K562 (cell line): ENCODE measurements at regions not wholly inside any gene's neighbourhood (a gene's known extent, or its start where the extent isn't known, plus 50 kb on each side); places are given as distances from the start of the nearest gene placed in this dataset.

Experiments
- ATAC-seq: fragments of 200-7000 bp; cut with Tn5 transposase; 3 replicates; pipeline ENCODE4 v1.9.1; 2020; ENCODE audit warnings: moderate library complexity
- BruUV-seq: library from RNA; stranded (reverse); fragments of 400-500 nt; replicated peaks from 2 replicates; lab custom pipeline; 2021; lab: Mats Ljungman, UMichigan
- CTCF ChIA-PET: fragments of 300-600 bp; formaldehyde crosslinking; extraction: SDS; loops from one replicate; lab custom pipeline; 2021; ENCODE audit warnings: low intra/inter-chr PET ratio; lab: Yijun Ruan, JAX
- POLR2A ChIA-PET: fragments of 300-600, 350-650 bp; sonication (Branson Sonifier 250); formaldehyde crosslinking; extraction: SDS; loops from one replicate; lab custom pipeline; 2021; ENCODE audit warnings: antibody characterized with exemption, inconsistent platforms; lab: Yijun Ruan, JAX
- DNase-seq, 4 experiments: peaks; one replicate each; pipeline versions ENCODE4 v3.0.0 to v3.0.0-alpha.2; 2011 to 2018; ENCODE audit warnings: low spot score in 3 of 4, mixed read lengths in 3 of 4; ENCODE audit errors: extremely low read depth in 1 of 4
- FAIRE-seq: peaks from 2 replicates; lab custom pipeline; 2011; peaks lifted over from hg19 to GRCh38; lab: Jason Lieb, UNC
- H2AFZ ChIP-seq: 2 replicates; pipeline ENCODE4 v1.6.0; 2011; ENCODE audit warnings: low read depth, low read length, control low read depth, inconsistent platforms
- H3K27ac ChIP-seq: fragments of 200-600 bp; 3 replicates; pipeline ENCODE4 v1.8.0; 2011; ENCODE audit warnings: low read depth, mild to moderate bottlenecking, control low read depth, inconsistent platforms, low read length, moderate library complexity, mixed read lengths; ENCODE audit errors: extremely low read depth
- H3K27me3 ChIP-seq, 2 experiments: fragments of 300-600 bp in 1 of 2; 2 replicates in 1 of 2; 3 replicates in 1 of 2; pipeline versions ENCODE4 v1.6.0 to v1.8.0; 2011; ENCODE audit warnings: inconsistent platforms in 2 of 2, low read length in 2 of 2, mild to moderate bottlenecking in 1 of 2, mixed read lengths in 1 of 2, moderate library complexity in 1 of 2; ENCODE audit not compliant: control insufficient read depth in 2 of 2, insufficient read depth in 2 of 2
- H3K36me3 ChIP-seq: fragments of 300-600 bp; 3 replicates; pipeline ENCODE4 v1.8.0; 2011; ENCODE audit warnings: mild to moderate bottlenecking, low read length, inconsistent platforms; ENCODE audit not compliant: control insufficient read depth, insufficient read depth
- H3K4me1 ChIP-seq, 2 experiments: fragments of 200-600 bp in 1 of 2; replicated peaks in 1 of 2; 2 replicates in 1 of 2; 3 replicates in 1 of 2; pipeline versions ENCODE4 v1.5.1 to v1.8.0; 2011; ENCODE audit warnings: inconsistent platforms in 2 of 2, low read length in 2 of 2, mild to moderate bottlenecking in 1 of 2, mixed read lengths in 1 of 2, moderate library complexity in 1 of 2; ENCODE audit not compliant: control insufficient read depth in 2 of 2, insufficient read depth in 2 of 2
- H3K4me2 ChIP-seq: 2 replicates; pipeline ENCODE4 v1.6.1; 2011; ENCODE audit warnings: low read length, control low read depth, inconsistent platforms, mixed read lengths; ENCODE audit not compliant: insufficient read depth
- H3K4me3 ChIP-seq: fragments of 200-600 bp; sonication (generic), shearing (Covaris generic); 2 replicates; pipeline ENCODE4 v1.5.1; 2016; ENCODE audit warnings: control low read depth, inconsistent platforms
- H3K79me2 ChIP-seq: fragments of 200-600 bp; 3 replicates; pipeline ENCODE4 v1.8.0; 2011; ENCODE audit warnings: low read length, inconsistent platforms; ENCODE audit not compliant: control insufficient read depth, insufficient read depth
- H3K9ac ChIP-seq, 2 experiments: 2 replicates each; pipeline versions ENCODE4 v1.6.0 to v1.6.1; 2011; ENCODE audit warnings: low read depth in 2 of 2, low read length in 2 of 2, control low read depth in 1 of 2, inconsistent platforms in 1 of 2, mild to moderate bottlenecking in 1 of 2, mixed read lengths in 1 of 2; ENCODE audit not compliant: insufficient read depth in 1 of 2
- H3K9me1 ChIP-seq: one replicate; pipeline ENCODE4 v1.6.0; 2011; ENCODE audit warnings: inconsistent platforms, mild to moderate bottlenecking, low read length, moderate library complexity; ENCODE audit not compliant: control insufficient read depth, insufficient read depth
- H3K9me3 ChIP-seq: replicated peaks from 2 replicates; pipeline ENCODE4 v1.5.1; 2011; ENCODE audit warnings: low read depth, low read length, inconsistent platforms; ENCODE audit not compliant: control insufficient read depth, insufficient read depth
- H4K20me1 ChIP-seq: replicated peaks from 2 replicates; pipeline ENCODE4 v1.6.1; 2011; ENCODE audit warnings: low read length, inconsistent platforms, mixed read lengths; ENCODE audit not compliant: control insufficient read depth, insufficient read depth
- ARID2 ChIP-seq: fragments of 450-650 bp; IDR thresholded peaks from 2 replicates; pipeline ENCODE4 v1.6.1; 2017; ENCODE audit warnings: antibody characterized with exemption, mild to moderate bottlenecking
- MYBL2 ChIP-seq, 2 experiments: fragments of 450-650 bp in 1 of 2; sonication (generic) in 1 of 2; formaldehyde crosslinking in 1 of 2; IDR thresholded peaks; 2 replicates each; pipeline versions ENCODE4 v1.6.1 to v1.8.1; 2017 to 2022; ENCODE audit warnings: borderline replicate concordance in 1 of 2, inconsistent platforms in 1 of 2, low read depth in 1 of 2, mild to moderate bottlenecking in 1 of 2, missing genetic modification reagents in 1 of 2, moderate library complexity in 1 of 2
- PML ChIP-seq: IDR thresholded peaks from 2 replicates; pipeline ENCODE4 v1.6.1; 2012; ENCODE audit warnings: low read length, inconsistent platforms
- SAP30 ChIP-seq: fragments of 200-600 bp; sonication (generic); IDR thresholded peaks from 2 replicates; pipeline ENCODE4 v1.6.1; 2012; ENCODE audit warnings: borderline replicate concordance, low read depth, mild to moderate bottlenecking, moderate library complexity, low read length, control low read depth, inconsistent platforms; ENCODE audit not compliant: insufficient read depth, poor library complexity, severe bottlenecking
- TFAM ChIP-seq: fragments of 250-450 bp; sonication (Bioruptor Pico); conservative IDR thresholded peaks from 2 replicates; pipeline ENCODE4 v1.5.0; 2021; ENCODE audit warnings: mild to moderate bottlenecking, moderate library complexity
- THRAP3 ChIP-seq: fragments of 450-650 bp; IDR thresholded peaks from 2 replicates; pipeline ENCODE4 v1.6.1; 2016; ENCODE audit warnings: mild to moderate bottlenecking, inconsistent platforms, borderline replicate concordance
- ZNF408 ChIP-seq: fragments of 250-450 bp; sonication (Bioruptor Pico); IDR thresholded peaks from 2 replicates; pipeline ENCODE4 v1.4.0; 2020; ENCODE audit warnings: low read depth, mild to moderate bottlenecking, moderate library complexity
- ZNF707 ChIP-seq: fragments of 250-450 bp; sonication (Bioruptor Pico); conservative IDR thresholded peaks from 2 replicates; pipeline ENCODE4 v1.8.0; 2022; ENCODE audit warnings: inconsistent platforms, mild to moderate bottlenecking, moderate library complexity
- WGBS: fragments of 100-300 bp; shearing (Covaris generic); methylation state at CpG from one replicate; pipeline ENCODE4 v1.1.6; 2016; ENCODE audit warnings: low coverage, mixed read lengths; ENCODE audit not compliant: insufficient coverage; ENCODE audit errors: missing lambda C conversion rate; 5-methylcytosine and 5-hydroxymethylcytosine counted together
- in situ Hi-C: fragments of 300-500 bp; cut with MboI; formaldehyde crosslinking; loops from 4 replicates; pipeline ENCODE4 v1.15.0; 2018; ENCODE audit warnings: inconsistent platforms, mixed read lengths
- intact Hi-C: fragments of 100-400 bp; cut with micrococcal nuclease; formaldehyde crosslinking; loops from 2 replicates; pipeline ENCODE4 v1.14.2; 2022
- TF ChIP-seq, protein P1 (sequence below): sonication (generic); formaldehyde crosslinking; IDR thresholded peaks from 2 replicates; pipeline ENCODE4 v1.8.1; 2022; ENCODE audit warnings: missing genetic modification reagents

DNA sequence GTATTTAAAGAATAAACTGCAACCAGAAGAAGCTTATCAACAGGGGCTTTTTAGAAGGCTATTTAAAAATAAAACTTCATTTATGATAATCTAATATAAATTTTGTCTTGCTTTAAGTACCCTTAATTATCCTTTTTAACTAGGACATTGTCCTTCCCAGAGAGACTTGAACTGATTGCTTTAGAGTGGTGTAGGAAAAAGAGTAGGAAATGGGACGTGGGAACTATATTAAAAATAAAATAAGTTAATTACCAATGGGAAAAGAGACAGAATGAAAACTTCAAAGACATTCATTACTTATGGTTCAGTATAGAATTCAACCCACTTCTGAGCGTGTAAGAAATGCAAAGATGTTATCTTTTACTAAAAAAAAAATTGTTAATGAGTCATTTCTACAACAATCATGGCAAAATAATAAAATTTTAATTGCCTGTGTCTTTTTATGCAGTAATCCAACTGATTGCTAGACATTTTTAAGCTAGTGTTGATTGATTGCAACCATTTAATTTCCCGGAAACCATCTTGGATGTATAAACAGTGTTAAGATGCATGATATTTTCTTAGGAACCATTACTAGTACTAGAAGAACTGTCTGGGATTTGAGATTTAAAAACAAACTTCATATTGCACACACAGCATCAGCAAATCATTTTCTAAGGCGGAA lies 298.8 kb upstream of the UMPS start:
- no peak for FAIRE-seq
- no peak for DNase-seq
- CTCF ChIA-PET: no interaction called here
- Histone ChIP-seq H3K27me3 (no peaks in the 10 kb centered on the region), H3K9me3 (no peaks in the 10 kb centered on the region), H3K36me3 (no peaks in the 10 kb centered on the region), H3K79me2 (no peaks in the 10 kb centered on the region), H3K4me3 (no peak overlapping the region), H3K9ac (no peak overlapping the region), H4K20me1 (no peaks in the 10 kb centered on the region; the same call in 1 of the 2 replicates), H3K4me1 (no peaks in the 10 kb centered on the region), H3K27ac (no peak overlapping the region), H3K4me2 (no peak overlapping the region), H2AFZ (no peak overlapping the region), H3K9me1 (no peaks in the 10 kb centered on the region)
- intact Hi-C loops: no loop called here
- ATAC-seq: no peak
- in situ Hi-C loops: no loop called here
- BruUV-seq: no TSS peak
- POLR2A ChIA-PET: no interaction called here
- no peak for TF ChIP-seq ZNF408 (CRISPR knock-in tag)
- no peak for TF ChIP-seq MYBL2 (IDR thresholded peaks at IDR 0.05; ENCODE audit: low read depth)
- no peak for TF ChIP-seq MYBL2 (CRISPR knock-in tag; IDR thresholded peaks at IDR 0.05; ENCODE audit: borderline replicate concordance)
- no peak for TF ChIP-seq SAP30
- TF ChIP-seq, protein P1, sequence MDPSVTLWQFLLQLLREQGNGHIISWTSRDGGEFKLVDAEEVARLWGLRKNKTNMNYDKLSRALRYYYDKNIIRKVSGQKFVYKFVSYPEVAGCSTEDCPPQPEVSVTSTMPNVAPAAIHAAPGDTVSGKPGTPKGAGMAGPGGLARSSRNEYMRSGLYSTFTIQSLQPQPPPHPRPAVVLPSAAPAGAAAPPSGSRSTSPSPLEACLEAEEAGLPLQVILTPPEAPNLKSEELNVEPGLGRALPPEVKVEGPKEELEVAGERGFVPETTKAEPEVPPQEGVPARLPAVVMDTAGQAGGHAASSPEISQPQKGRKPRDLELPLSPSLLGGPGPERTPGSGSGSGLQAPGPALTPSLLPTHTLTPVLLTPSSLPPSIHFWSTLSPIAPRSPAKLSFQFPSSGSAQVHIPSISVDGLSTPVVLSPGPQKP (CRISPR knock-in tag): no peak
- no peak for TF ChIP-seq ZNF707
- no peak for TF ChIP-seq THRAP3
- no peak for TF ChIP-seq ARID2
- no peak for TF ChIP-seq TFAM (CRISPR knock-in tag)
- TF ChIP-seq PML: no peak
- 0% methylated on average over 4 of the region's 4 CpGs for WGBS
